ENCODE measurements at regions not wholly inside any gene's neighbourhood (a gene's known extent, or its start where the extent isn't known, plus 50 kb on each side); places are given as distances from the start of the nearest gene placed in this dataset.
"Not testable (repeated sequence)": the region's sequence is repeated elsewhere in the genome, so short reads cannot be mapped to it uniquely, and the experiment has no call there.

- 0 out of 2 replicates have a peak, but pooled peaks have one; percentile 17 for TF ChIP-seq ZGPAT (CRISPR knock-in tag; IDR thresholded peaks at IDR 0.05)
- TF ChIP-seq TSC22D2 (CRISPR knock-in tag; IDR thresholded peaks at IDR 0.05; ENCODE audit: borderline replicate concordance) = 0 out of 2 replicates have a peak, but pooled peaks have one; percentile 44
- peak; percentile 88; the same call in 1 of the 2 replicates for TF ChIP-seq ZNF572 (CRISPR knock-in tag; IDR thresholded peaks at IDR 0.05)
- TF ChIP-seq ZNF891 (CRISPR knock-in tag; IDR thresholded peaks at IDR 0.05) = peak; percentile 84
- 0 out of 2 replicates have a peak, but pooled peaks have one; percentile 30 for TF ChIP-seq ELF1 (CRISPR knock-in tag; IDR thresholded peaks at IDR 0.05)
- TF ChIP-seq SMC3 (IDR thresholded peaks at IDR 0.05; ENCODE audit: low read length) = peak; percentile 36; the same call in 1 of the 2 replicates
- peak; percentile 29; the same call in 1 of the 2 replicates for TF ChIP-seq MNT (IDR thresholded peaks at IDR 0.05)
- TF ChIP-seq MEIS2 (CRISPR knock-in tag; IDR thresholded peaks at IDR 0.05) = 0 out of 2 replicates have a peak, but pooled peaks have one; percentile 38
- TF ChIP-seq ZSCAN25 (CRISPR knock-in tag; IDR thresholded peaks at IDR 0.05) = peak; percentile 71; the same call in 1 of the 2 replicates
- peak; percentile 49; the same call in 1 of the 2 replicates for TF ChIP-seq ZNF292 (CRISPR knock-in tag; IDR thresholded peaks at IDR 0.05; ENCODE audit: borderline replicate concordance, low read depth)
- not testable (repeated sequence) for TF ChIP-seq NR2F6 (IDR thresholded peaks at IDR 0.05)
- peak; percentile 51; the same call in 1 of the 2 replicates for TF ChIP-seq NR2F6 (CRISPR knock-in tag; IDR thresholded peaks at IDR 0.05)
- TF ChIP-seq DZIP1 (CRISPR knock-in tag; IDR thresholded peaks at IDR 0.05) = peak; percentile 77; the same call in 1 of the 2 replicates
- TF ChIP-seq NCOR1 (IDR thresholded peaks at IDR 0.05; ENCODE audit: borderline replicate concordance, low read length) = peak; percentile 62; the same call in 1 of the 2 replicates
- TF ChIP-seq ZNF784 (CRISPR knock-in tag; IDR thresholded peaks at IDR 0.05; ENCODE audit: borderline replicate concordance) = 0 out of 2 replicates have a peak, but pooled peaks have one; percentile 63
- peak; percentile 51; the same call in 1 of the 2 replicates for TF ChIP-seq PAXIP1 (CRISPR knock-in tag; conservative IDR thresholded peaks at IDR 0.05)
- 0 out of 2 replicates have a peak, but pooled peaks have one; percentile 60 for TF ChIP-seq ZNF580 (CRISPR knock-in tag; IDR thresholded peaks at IDR 0.05; ENCODE audit: borderline replicate concordance, low read depth)
Measured at GRCh38 chr16:29114989-29115801, 130.3 kb downstream of the LAT start (continued).

Data from HepG2 (cell line).